Nephron progenitor cell (in vitro differentiated cells): ENCODE measurements at regions not wholly inside any gene's neighbourhood (a gene's known extent, or its start where the extent isn't known, plus 50 kb on each side); places are given as distances from the start of the nearest gene placed in this dataset.
"Not testable (repeated sequence)": the region's sequence is repeated elsewhere in the genome, so short reads cannot be mapped to it uniquely, and the experiment has no call there.

ENCODE experiments used
- DNase-seq: peaks from one replicate; pipeline ENCODE4 v3.0.0; 2021
- H3K27ac Mint-ChIP-seq: 2 replicates; pipeline ENCODE4 v1.8.0; 2021; ENCODE audit warnings: mild to moderate bottlenecking, moderate library complexity, mixed read lengths
- H3K27me3 Mint-ChIP-seq: 2 replicates; pipeline ENCODE4 v1.8.0; 2021; ENCODE audit warnings: mild to moderate bottlenecking, low read depth, mixed read lengths; ENCODE audit not compliant: poor library complexity
- H3K36me3 Mint-ChIP-seq: 2 replicates; pipeline ENCODE4 v1.8.0; 2021; ENCODE audit warnings: low read depth, mixed read lengths
- H3K4me1 Mint-ChIP-seq: 2 replicates; pipeline ENCODE4 v1.8.0; 2021; ENCODE audit warnings: mixed read lengths
- H3K4me3 Mint-ChIP-seq: 2 replicates; pipeline ENCODE4 v1.8.0; 2021; ENCODE audit warnings: mild to moderate bottlenecking, moderate library complexity, mixed read lengths
- H3K9me3 Mint-ChIP-seq: 2 replicates; pipeline ENCODE4 v1.8.0; 2021; ENCODE audit warnings: mild to moderate bottlenecking, moderate library complexity, mixed read lengths
- TF ChIP-seq, protein P1 (sequence below): fragments of 200-600 bp; sonication (generic); IDR thresholded peaks from 2 replicates; pipeline ENCODE4 v1.5.0; 2021; ENCODE audit warnings: antibody characterized with exemption

GRCh38 chr18:72985686-72986085 is 117.9 kb upstream of the NETO1 start:
- H3K36me3 Mint-ChIP-seq, result no peaks in the 10 kb centered on the region
- H3K27ac Mint-ChIP-seq, result no peak overlapping the region
- peaks cover 10% of the 10 kb centered on the region for H3K9me3 Mint-ChIP-seq
- no peak overlapping the region for H3K4me3 Mint-ChIP-seq
- no peaks in the 10 kb centered on the region for H3K27me3 Mint-ChIP-seq
- H3K4me1 Mint-ChIP-seq, result no peaks in the 10 kb centered on the region
- DNase-seq, result no peak
- TF ChIP-seq, protein P1, sequence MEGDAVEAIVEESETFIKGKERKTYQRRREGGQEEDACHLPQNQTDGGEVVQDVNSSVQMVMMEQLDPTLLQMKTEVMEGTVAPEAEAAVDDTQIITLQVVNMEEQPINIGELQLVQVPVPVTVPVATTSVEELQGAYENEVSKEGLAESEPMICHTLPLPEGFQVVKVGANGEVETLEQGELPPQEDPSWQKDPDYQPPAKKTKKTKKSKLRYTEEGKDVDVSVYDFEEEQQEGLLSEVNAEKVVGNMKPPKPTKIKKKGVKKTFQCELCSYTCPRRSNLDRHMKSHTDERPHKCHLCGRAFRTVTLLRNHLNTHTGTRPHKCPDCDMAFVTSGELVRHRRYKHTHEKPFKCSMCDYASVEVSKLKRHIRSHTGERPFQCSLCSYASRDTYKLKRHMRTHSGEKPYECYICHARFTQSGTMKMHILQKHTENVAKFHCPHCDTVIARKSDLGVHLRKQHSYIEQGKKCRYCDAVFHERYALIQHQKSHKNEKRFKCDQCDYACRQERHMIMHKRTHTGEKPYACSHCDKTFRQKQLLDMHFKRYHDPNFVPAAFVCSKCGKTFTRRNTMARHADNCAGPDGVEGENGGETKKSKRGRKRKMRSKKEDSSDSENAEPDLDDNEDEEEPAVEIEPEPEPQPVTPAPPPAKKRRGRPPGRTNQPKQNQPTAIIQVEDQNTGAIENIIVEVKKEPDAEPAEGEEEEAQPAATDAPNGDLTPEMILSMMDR, result no peak

DNA sequence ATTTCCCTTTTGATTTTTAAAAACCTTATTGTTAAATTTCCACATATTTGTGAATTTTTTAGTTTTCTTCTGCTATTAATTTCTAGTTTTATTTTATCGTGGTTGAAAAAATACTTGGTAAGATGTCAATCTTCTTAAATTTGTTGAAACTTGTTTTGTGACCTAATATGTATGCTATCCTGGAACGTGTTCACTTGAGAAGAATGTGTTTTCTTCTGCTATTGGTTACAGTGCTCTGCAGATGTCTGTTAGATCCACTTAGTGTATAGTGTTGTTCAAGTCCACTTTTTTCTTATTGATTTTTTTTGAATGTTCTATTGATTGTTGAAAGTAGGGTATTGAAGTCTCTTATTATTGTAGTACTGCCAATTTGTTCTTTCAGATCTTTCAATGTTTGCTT is 116.5 kb upstream of the NETO1 start:
- no peaks in the 10 kb centered on the region for H3K27me3 Mint-ChIP-seq

DNA sequence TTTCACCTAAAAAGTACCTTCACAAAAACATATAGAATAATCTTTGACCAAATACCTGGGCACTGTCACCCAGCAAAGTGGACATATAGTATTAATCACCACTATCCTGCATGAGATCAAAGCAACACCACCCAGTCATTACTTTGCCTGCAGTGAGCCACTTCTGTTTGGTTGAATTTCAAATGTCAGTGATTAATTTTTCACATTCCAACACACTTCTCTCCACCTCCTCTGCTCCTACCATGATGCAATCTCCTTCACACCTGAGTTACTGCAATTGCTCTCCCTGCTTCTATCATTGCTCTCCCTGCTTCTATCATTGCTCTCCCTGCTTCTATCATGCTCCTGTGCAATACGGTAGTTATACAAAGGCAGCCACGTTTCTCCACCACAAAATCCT is 106.1 kb upstream of the NETO1 start:
- Mint-ChIP-seq H3K9me3 (peaks cover 26% of the 10 kb centered on the region), H3K36me3 (no peaks in the 10 kb centered on the region), H3K4me3 (no peak overlapping the region), H3K4me1 (no peaks in the 10 kb centered on the region), H3K27me3 (no peaks in the 10 kb centered on the region), H3K27ac (no peak overlapping the region)
- TF ChIP-seq, protein P1, result no peak
- no peak for DNase-seq

More for the DNA sequence above, 116.5 kb upstream of the NETO1 start:
- H3K4me1 Mint-ChIP-seq, result no peaks in the 10 kb centered on the region
- no peaks in the 10 kb centered on the region for H3K36me3 Mint-ChIP-seq
- DNase-seq, result no peak
- H3K4me3 Mint-ChIP-seq, result no peak overlapping the region
- TF ChIP-seq, protein P1, result no peak
- H3K27ac Mint-ChIP-seq, result no peak overlapping the region
- peaks cover 10% of the 10 kb centered on the region for H3K9me3 Mint-ChIP-seq

DNA sequence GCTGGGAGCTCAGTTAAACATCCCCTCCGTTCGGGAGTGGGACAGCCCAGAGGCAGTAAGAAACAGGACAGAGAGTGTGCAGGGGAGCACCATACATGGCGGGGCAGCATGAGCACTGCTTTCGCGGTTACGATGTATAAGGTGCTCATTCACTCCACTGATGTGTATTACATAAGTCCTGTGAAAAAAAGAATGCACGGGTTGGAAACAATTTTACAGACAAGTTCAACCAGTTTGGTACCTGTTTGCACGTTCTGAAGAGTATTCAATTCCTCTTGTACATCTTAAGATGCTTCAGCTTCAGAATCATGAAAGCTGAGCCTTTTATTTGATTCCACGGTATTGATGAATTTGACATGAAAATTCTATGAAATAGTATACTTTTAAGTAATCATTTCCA is 97.8 kb upstream of the NETO1 start:
- TF ChIP-seq, protein P1, result no peak
- Mint-ChIP-seq H3K27ac (no peak overlapping the region), H3K4me1 (no peaks in the 10 kb centered on the region), H3K4me3 (no peak overlapping the region), H3K27me3 (no peaks in the 10 kb centered on the region), H3K9me3 (peaks cover 4% of the 10 kb centered on the region), H3K36me3 (no peaks in the 10 kb centered on the region)
- DNase-seq, result no peak

GRCh38 chr18:72958195-72958594 is 90.4 kb upstream of the NETO1 start:
- DNase-seq, H3K36me3 Mint-ChIP-seq, H3K27ac Mint-ChIP-seq, H3K4me1 Mint-ChIP-seq, H3K27me3 Mint-ChIP-seq, H3K4me3 Mint-ChIP-seq: not testable (repeated sequence)
- peaks cover 33% of the 10 kb centered on the region for H3K9me3 Mint-ChIP-seq

DNA sequence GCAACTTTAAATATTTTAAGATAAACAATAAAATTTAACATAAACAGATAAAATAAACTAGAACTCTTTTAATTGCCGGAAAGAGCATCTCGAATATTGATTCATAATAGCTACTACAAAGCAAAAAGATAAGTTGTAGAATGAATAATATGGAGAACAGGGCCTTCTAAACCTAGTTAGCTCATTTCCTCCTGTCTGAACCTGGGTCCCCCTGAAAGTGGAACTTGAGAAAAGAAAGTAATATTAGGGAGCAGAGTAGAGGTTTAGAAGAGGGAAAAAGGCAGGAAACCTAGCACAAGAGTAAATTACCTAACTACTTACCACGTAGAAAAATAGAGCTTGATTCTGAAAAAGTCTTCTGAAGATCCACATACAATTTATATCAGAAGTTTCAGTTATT is 80.7 kb upstream of the NETO1 start:
- Mint-ChIP-seq H3K27ac (no peak overlapping the region), H3K36me3 (no peaks in the 10 kb centered on the region), H3K4me3 (no peak overlapping the region), H3K27me3 (peaks cover 4% of the 10 kb centered on the region), H3K4me1 (no peaks in the 10 kb centered on the region), H3K9me3 (no peaks in the 10 kb centered on the region)
- no peak for DNase-seq
- TF ChIP-seq, protein P1, result no peak
